HepG2 (cell line): ENCODE measurements at regions not wholly inside any gene's neighbourhood (a gene's known extent, or its start where the extent isn't known, plus 50 kb on each side); places are given as distances from the start of the nearest gene placed in this dataset.
A peak's percentile ranks its signal among the peaks of the same experiment; 100 is the strongest.

Experiments used
- ATAC-seq: fragments of 200-7000 bp; cut with Tn5 transposase; 3 replicates; pipeline ENCODE4 v1.9.1; 2020; ENCODE audit warnings: mild to moderate bottlenecking, moderate library complexity
- BruUV-seq: library from RNA; stranded (reverse); fragments of 400-500 nt; replicated peaks from 2 replicates; lab custom pipeline; 2021; lab: Mats Ljungman, UMichigan
- CTCF ChIA-PET: fragments of 300-600 bp; formaldehyde crosslinking; extraction: SDS; loops from one replicate; lab custom pipeline; 2021; ENCODE audit warnings: low total read pairs, inconsistent platforms, low intra/inter-chr PET ratio; lab: Yijun Ruan, JAX
- POLR2A ChIA-PET: fragments of 350-600 bp; sonication (Branson Sonifier 250); formaldehyde crosslinking; loops from one replicate; lab custom pipeline; 2020; ENCODE audit warnings: antibody characterized with exemption, inconsistent platforms; lab: Yijun Ruan, JAX
- DNase-seq: peaks from one replicate; pipeline ENCODE4 v3.0.0-alpha.2; 2015; ENCODE audit warnings: low spot score
- FAIRE-seq: peaks from 3 replicates; lab custom pipeline; 2011; peaks lifted over from hg19 to GRCh38; lab: Jason Lieb, UNC
- H2AFZ ChIP-seq: one replicate; pipeline ENCODE4 v1.6.1; 2011; ENCODE audit warnings: low read length, inconsistent platforms
- H3K27ac ChIP-seq: fragments of 300-600 bp; 3 replicates; pipeline ENCODE4 v1.8.0; 2011; ENCODE audit warnings: mixed run types, mild to moderate bottlenecking, mixed read lengths, low read length, inconsistent platforms; ENCODE audit not compliant: insufficient read depth; ENCODE audit errors: extremely low read length
- H3K27me3 ChIP-seq, 2 experiments: fragments of 200-600 bp in 1 of 2; 2 replicates in 1 of 2; 3 replicates in 1 of 2; pipeline versions ENCODE4 v1.6.0 to v1.8.0; 2011; ENCODE audit warnings: low read length in 2 of 2, mild to moderate bottlenecking in 2 of 2, moderate library complexity in 2 of 2, inconsistent platforms in 1 of 2; ENCODE audit not compliant: insufficient read depth in 2 of 2, control insufficient read depth in 1 of 2
- H3K36me3 ChIP-seq, 2 experiments: fragments of 200-600 bp in 1 of 2; replicated peaks in 1 of 2; 2 replicates in 1 of 2; 3 replicates in 1 of 2; pipeline versions ENCODE4 v1.5.1 to v1.8.0; 2011; ENCODE audit warnings: low read length in 2 of 2, inconsistent platforms in 1 of 2; ENCODE audit not compliant: insufficient read depth in 2 of 2, control insufficient read depth in 1 of 2
- H3K4me1 ChIP-seq: 2 replicates; pipeline ENCODE4 v1.5.1; 2012; ENCODE audit warnings: low read length, inconsistent platforms; ENCODE audit not compliant: insufficient read depth
- H3K4me2 ChIP-seq: 2 replicates; pipeline ENCODE4 v1.6.0; 2011; ENCODE audit warnings: low read depth, low read length, inconsistent platforms
- H3K4me3 ChIP-seq, 3 experiments: fragments of 200-600 bp in 1 of 3; sonication (generic), shearing (Covaris generic) in 1 of 3; replicated peaks in 1 of 3; 2 replicates each; pipeline ENCODE4 v1.5.1; 2011 to 2016; ENCODE audit warnings: low read length in 3 of 3, inconsistent platforms in 2 of 3, low read depth in 2 of 3, mild to moderate bottlenecking in 2 of 3, control low read depth in 1 of 3, mixed read lengths in 1 of 3; ENCODE audit not compliant: insufficient read depth in 1 of 3
- H3K79me2 ChIP-seq: one replicate; pipeline ENCODE4 v1.6.1; 2011; ENCODE audit warnings: low read length, inconsistent platforms; ENCODE audit not compliant: insufficient read depth
- H3K9ac ChIP-seq: 2 replicates; pipeline ENCODE4 v1.6.0; 2011; ENCODE audit warnings: mild to moderate bottlenecking, low read depth, low read length, inconsistent platforms; ENCODE audit not compliant: insufficient read depth
- H3K9me3 ChIP-seq: 2 replicates; pipeline ENCODE4 v1.5.1; 2012; ENCODE audit warnings: mild to moderate bottlenecking, low read length
- H4K20me1 ChIP-seq: 2 replicates; pipeline ENCODE4 v1.6.0; 2011; ENCODE audit warnings: inconsistent platforms, mild to moderate bottlenecking, low read length, moderate library complexity; ENCODE audit not compliant: insufficient read depth
- BHLHE40 ChIP-seq: IDR thresholded peaks from 2 replicates; pipeline ENCODE4 v1.6.1; 2011; ENCODE audit warnings: low read length, improper control_type of control experiment
- CEBPB ChIP-seq: IDR thresholded peaks from 2 replicates; pipeline ENCODE4 v1.6.1; 2011; ENCODE audit warnings: low read depth, low read length, improper control_type of control experiment, borderline replicate concordance
- KLF16 ChIP-seq, 2 experiments: sonication (generic) in 1 of 2; formaldehyde crosslinking in 1 of 2; IDR thresholded peaks; 2 replicates each; pipeline versions ENCODE4 v1.6.1 to v1.8.0; 2016 to 2023; ENCODE audit warnings: missing genetic modification reagents in 2 of 2, missing compliant biosample characterization in 1 of 2
- KMT2A ChIP-seq: sonication (generic); formaldehyde crosslinking; IDR thresholded peaks from 2 replicates; pipeline ENCODE4 v1.4.0; 2020; ENCODE audit warnings: missing genetic modification reagents
- NFE2L2 ChIP-seq: fragments of 150-350 bp; IDR thresholded peaks from 2 replicates; pipeline ENCODE4 v1.6.1; 2014; ENCODE audit warnings: low read length
- NR2F1 ChIP-seq, 2 experiments: fragments of 450-650 bp in 1 of 2; formaldehyde crosslinking in 1 of 2; IDR thresholded peaks; 2 replicates each; pipeline versions ENCODE4 v1.5.0 to v1.6.1; 2016 to 2020; ENCODE audit warnings: mild to moderate bottlenecking in 1 of 2, missing compliant biosample characterization in 1 of 2, missing genetic modification reagents in 1 of 2, moderate library complexity in 1 of 2
- RXRB ChIP-seq: IDR thresholded peaks from 2 replicates; pipeline ENCODE4 v1.6.1; 2016; ENCODE audit warnings: borderline replicate concordance, missing genetic modification reagents, missing compliant biosample characterization
- SMAD3 ChIP-seq: sonication (generic); formaldehyde crosslinking; IDR thresholded peaks from 2 replicates; pipeline ENCODE4 v1.4.0; 2020; ENCODE audit warnings: missing genetic modification reagents
- SMARCC2 ChIP-seq: fragments of 450-650 bp; IDR thresholded peaks from 2 replicates; pipeline ENCODE4 v1.6.1; 2017; ENCODE audit warnings: antibody characterized with exemption, mild to moderate bottlenecking
- STAT5B ChIP-seq: sonication (generic); formaldehyde crosslinking; IDR thresholded peaks from 2 replicates; pipeline ENCODE4 v1.4.0; 2020; ENCODE audit warnings: missing genetic modification reagents
- ZNF558 ChIP-seq: sonication (generic); formaldehyde crosslinking; IDR thresholded peaks from 2 replicates; pipeline ENCODE4 v1.9.0; 2022; ENCODE audit warnings: mild to moderate bottlenecking, missing genetic modification reagents, borderline replicate concordance
- ZNF672 ChIP-seq: sonication (generic); formaldehyde crosslinking; IDR thresholded peaks from 2 replicates; pipeline ENCODE4 v1.8.1; 2022; ENCODE audit warnings: missing genetic modification reagents
- WGBS: methylation state at CpG from one replicate; pipeline ENCODE4 v1.1.6; 2017; ENCODE audit warnings: low lambda C conversion rate; 5-methylcytosine and 5-hydroxymethylcytosine counted together
- in situ Hi-C: cut with HindIII; loops from 2 replicates; pipeline ENCODE4 v1.10.0; 2017; ENCODE audit warnings: low pct_unique_long_range_greater_than_20kb; ENCODE audit not compliant: extremely low pct_ligation_motif_present
- intact Hi-C: fragments of 100-400 bp; cut with micrococcal nuclease; formaldehyde crosslinking; loops from one replicate; pipeline ENCODE4 v1.10.0; 2022; ENCODE audit not compliant: unreplicated experiment
- TF ChIP-seq, protein P1 (sequence below): sonication (generic); formaldehyde crosslinking; IDR thresholded peaks from 2 replicates; pipeline ENCODE4 v1.9.0; 2021; ENCODE audit warnings: mild to moderate bottlenecking, missing genetic modification reagents
- TF ChIP-seq, protein P2 (sequence below): sonication (generic); formaldehyde crosslinking; IDR thresholded peaks from 2 replicates; pipeline ENCODE4 v1.5.0; 2020; ENCODE audit warnings: mild to moderate bottlenecking, missing genetic modification reagents
- TF ChIP-seq, protein P3 (sequence below): IDR thresholded peaks from 2 replicates; pipeline ENCODE4 v1.4.0; 2020; ENCODE audit warnings: mild to moderate bottlenecking, missing genetic modification reagents

DNA sequence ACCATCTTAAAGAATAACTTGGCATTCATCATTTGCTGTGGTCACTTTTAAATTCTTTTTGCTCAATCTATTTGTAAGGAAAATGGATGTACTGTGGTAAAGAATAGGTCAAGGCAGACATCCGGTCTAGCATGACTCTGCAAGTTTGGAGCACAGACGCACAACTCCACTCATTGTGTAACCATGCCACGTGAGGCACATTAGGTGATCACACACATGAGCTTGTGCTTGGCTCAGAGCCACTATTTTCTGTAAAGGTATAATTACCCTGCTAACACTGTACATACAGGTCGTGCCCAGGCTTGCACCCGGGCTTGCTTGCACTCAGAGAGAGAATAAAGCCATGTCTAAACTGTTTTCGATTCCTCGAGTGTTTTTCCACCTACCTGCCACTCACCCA, 1289.1 kb upstream of the ADGRB3 start:
- POLR2A ChIA-PET: no interaction called here
- Histone ChIP-seq H3K36me3 (no peaks in the 10 kb centered on the region), H3K4me3 (no peak overlapping the region), H3K27me3 (no peaks in the 10 kb centered on the region), H3K4me2 (no peak overlapping the region), H3K79me2 (no peaks in the 10 kb centered on the region), H3K9me3 (no peaks in the 10 kb centered on the region), H3K9ac (no peak overlapping the region), H2AFZ (no peak overlapping the region), H3K4me1 (no peaks in the 10 kb centered on the region), H4K20me1 (no peaks in the 10 kb centered on the region), H3K27ac (no peak overlapping the region)
- intact Hi-C loops (no loop called here), in situ Hi-C loops (no loop called here)
- CTCF ChIA-PET: no interaction called here
- FAIRE-seq: no peak
- peak; percentile 27 for DNase-seq
- WGBS: 3% methylated on average over 7 of the region's 7 CpGs
- no TSS peak for BruUV-seq
- no peak; the same call in 1 of the 3 replicates for ATAC-seq
- TF ChIP-seq NR2F1 (CRISPR knock-in tag; IDR thresholded peaks at IDR 0.05) (no peak), KMT2A (CRISPR knock-in tag) (no peak), CEBPB (peak; percentile 29; the same call in 1 of the 2 replicates), SMAD3 (CRISPR knock-in tag) (no peak), SMARCC2 (no peak), ZNF558 (no peak), NFE2L2 (peak; percentile 75), BHLHE40 (peak; percentile 74), KLF16 (CRISPR knock-in tag; IDR thresholded peaks at IDR 0.05) (no peak), ZNF672 (no peak), RXRB (CRISPR knock-in tag) (no peak), STAT5B (CRISPR knock-in tag) (no peak)
- TF ChIP-seq, protein P1, sequence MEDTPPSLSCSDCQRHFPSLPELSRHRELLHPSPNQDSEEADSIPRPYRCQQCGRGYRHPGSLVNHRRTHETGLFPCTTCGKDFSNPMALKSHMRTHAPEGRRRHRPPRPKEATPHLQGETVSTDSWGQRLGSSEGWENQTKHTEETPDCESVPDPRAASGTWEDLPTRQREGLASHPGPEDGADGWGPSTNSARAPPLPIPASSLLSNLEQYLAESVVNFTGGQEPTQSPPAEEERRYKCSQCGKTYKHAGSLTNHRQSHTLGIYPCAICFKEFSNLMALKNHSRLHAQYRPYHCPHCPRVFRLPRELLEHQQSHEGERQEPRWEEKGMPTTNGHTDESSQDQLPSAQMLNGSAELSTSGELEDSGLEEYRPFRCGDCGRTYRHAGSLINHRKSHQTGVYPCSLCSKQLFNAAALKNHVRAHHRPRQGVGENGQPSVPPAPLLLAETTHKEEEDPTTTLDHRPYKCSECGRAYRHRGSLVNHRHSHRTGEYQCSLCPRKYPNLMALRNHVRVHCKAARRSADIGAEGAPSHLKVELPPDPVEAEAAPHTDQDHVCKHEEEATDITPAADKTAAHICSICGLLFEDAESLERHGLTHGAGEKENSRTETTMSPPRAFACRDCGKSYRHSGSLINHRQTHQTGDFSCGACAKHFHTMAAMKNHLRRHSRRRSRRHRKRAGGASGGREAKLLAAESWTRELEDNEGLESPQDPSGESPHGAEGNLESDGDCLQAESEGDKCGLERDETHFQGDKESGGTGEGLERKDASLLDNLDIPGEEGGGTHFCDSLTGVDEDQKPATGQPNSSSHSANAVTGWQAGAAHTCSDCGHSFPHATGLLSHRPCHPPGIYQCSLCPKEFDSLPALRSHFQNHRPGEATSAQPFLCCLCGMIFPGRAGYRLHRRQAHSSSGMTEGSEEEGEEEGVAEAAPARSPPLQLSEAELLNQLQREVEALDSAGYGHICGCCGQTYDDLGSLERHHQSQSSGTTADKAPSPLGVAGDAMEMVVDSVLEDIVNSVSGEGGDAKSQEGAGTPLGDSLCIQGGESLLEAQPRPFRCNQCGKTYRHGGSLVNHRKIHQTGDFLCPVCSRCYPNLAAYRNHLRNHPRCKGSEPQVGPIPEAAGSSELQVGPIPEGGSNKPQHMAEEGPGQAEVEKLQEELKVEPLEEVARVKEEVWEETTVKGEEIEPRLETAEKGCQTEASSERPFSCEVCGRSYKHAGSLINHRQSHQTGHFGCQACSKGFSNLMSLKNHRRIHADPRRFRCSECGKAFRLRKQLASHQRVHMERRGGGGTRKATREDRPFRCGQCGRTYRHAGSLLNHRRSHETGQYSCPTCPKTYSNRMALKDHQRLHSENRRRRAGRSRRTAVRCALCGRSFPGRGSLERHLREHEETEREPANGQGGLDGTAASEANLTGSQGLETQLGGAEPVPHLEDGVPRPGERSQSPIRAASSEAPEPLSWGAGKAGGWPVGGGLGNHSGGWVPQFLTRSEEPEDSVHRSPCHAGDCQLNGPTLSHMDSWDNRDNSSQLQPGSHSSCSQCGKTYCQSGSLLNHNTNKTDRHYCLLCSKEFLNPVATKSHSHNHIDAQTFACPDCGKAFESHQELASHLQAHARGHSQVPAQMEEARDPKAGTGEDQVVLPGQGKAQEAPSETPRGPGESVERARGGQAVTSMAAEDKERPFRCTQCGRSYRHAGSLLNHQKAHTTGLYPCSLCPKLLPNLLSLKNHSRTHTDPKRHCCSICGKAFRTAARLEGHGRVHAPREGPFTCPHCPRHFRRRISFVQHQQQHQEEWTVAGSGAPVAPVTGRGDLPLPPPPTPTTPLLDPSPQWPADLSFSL (CRISPR knock-in tag): 0 out of 2 replicates have a peak, but pooled peaks have one; percentile 9
- TF ChIP-seq, protein P2, sequence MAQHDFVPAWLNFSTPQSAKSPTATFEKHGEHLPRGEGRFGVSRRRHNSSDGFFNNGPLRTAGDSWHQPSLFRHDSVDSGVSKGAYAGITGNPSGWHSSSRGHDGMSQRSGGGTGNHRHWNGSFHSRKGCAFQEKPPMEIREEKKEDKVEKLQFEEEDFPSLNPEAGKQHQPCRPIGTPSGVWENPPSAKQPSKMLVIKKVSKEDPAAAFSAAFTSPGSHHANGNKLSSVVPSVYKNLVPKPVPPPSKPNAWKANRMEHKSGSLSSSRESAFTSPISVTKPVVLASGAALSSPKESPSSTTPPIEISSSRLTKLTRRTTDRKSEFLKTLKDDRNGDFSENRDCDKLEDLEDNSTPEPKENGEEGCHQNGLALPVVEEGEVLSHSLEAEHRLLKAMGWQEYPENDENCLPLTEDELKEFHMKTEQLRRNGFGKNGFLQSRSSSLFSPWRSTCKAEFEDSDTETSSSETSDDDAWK (CRISPR knock-in tag): no peak
- TF ChIP-seq, protein P3, sequence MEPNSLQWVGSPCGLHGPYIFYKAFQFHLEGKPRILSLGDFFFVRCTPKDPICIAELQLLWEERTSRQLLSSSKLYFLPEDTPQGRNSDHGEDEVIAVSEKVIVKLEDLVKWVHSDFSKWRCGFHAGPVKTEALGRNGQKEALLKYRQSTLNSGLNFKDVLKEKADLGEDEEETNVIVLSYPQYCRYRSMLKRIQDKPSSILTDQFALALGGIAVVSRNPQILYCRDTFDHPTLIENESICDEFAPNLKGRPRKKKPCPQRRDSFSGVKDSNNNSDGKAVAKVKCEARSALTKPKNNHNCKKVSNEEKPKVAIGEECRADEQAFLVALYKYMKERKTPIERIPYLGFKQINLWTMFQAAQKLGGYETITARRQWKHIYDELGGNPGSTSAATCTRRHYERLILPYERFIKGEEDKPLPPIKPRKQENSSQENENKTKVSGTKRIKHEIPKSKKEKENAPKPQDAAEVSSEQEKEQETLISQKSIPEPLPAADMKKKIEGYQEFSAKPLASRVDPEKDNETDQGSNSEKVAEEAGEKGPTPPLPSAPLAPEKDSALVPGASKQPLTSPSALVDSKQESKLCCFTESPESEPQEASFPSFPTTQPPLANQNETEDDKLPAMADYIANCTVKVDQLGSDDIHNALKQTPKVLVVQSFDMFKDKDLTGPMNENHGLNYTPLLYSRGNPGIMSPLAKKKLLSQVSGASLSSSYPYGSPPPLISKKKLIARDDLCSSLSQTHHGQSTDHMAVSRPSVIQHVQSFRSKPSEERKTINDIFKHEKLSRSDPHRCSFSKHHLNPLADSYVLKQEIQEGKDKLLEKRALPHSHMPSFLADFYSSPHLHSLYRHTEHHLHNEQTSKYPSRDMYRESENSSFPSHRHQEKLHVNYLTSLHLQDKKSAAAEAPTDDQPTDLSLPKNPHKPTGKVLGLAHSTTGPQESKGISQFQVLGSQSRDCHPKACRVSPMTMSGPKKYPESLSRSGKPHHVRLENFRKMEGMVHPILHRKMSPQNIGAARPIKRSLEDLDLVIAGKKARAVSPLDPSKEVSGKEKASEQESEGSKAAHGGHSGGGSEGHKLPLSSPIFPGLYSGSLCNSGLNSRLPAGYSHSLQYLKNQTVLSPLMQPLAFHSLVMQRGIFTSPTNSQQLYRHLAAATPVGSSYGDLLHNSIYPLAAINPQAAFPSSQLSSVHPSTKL (CRISPR knock-in tag): no peak
